GM19025 (cell line): ENCODE measurements at regions not wholly inside any gene's neighbourhood (a gene's known extent, or its start where the extent isn't known, plus 50 kb on each side); places are given as distances from the start of the nearest gene placed in this dataset.

Experiments
- ATAC-seq: cut with Tn5 transposase; IDR thresholded peaks from one replicate; pipeline ENCODE4 v1.9.1; 2021; ENCODE audit warnings: mild to moderate bottlenecking, low read depth, moderate library complexity; ENCODE audit not compliant: unreplicated experiment

- ATAC-seq: peak; percentile 40
These were observed 50.3 kb upstream of the TXNDC5 start for GRCh38 chr6:7960848-7961247.
